ENCODE measurements at regions not wholly inside any gene's neighbourhood (a gene's known extent, or its start where the extent isn't known, plus 50 kb on each side); places are given as distances from the start of the nearest gene placed in this dataset.

- peaks cover 0 to 12% (median 6%) of the 10 kb centered on the region in 4 donors for H3K9me3 ChIP-seq
- H3K36me3 ChIP-seq: no peaks in the 10 kb centered on the region
- no peak for DNase-seq
- intact Hi-C loops (cut with DNase I; ENCODE audit: low total_unique reads): no loop called here
- H3K27me3 ChIP-seq: peaks cover 0 to 7% (median 0%) of the 10 kb centered on the region in 3 donors
- no peaks in the 10 kb centered on the region for H3K4me1 ChIP-seq
- no peak overlapping the region for H3K27ac ChIP-seq
- TF ChIP-seq POLR2AphosphoS5 (IDR thresholded peaks at IDR 0.05) (no peak), EP300 (IDR thresholded peaks at IDR 0.05) (no peak)
- H3K4me3 ChIP-seq: no peak overlapping the region
- WGBS, 5 donors: 59 to 77% (median 69%) methylated on average over 3 of the region's 3 CpGs
Observed at GRCh38 chr1:5562331-5562730, 429.9 kb downstream of the NPHP4 start.

- DNase-seq: no peak
- no peak overlapping the region for H3K27ac ChIP-seq
- H3K4me3 ChIP-seq: no peak overlapping the region
- H3K4me1 ChIP-seq: no peaks in the 10 kb centered on the region
- H3K36me3 ChIP-seq: no peaks in the 10 kb centered on the region
- 64 to 81% (median 78%) methylated on average over 2 of the region's 2 CpGs for WGBS, 5 donors
- no peaks in the 10 kb centered on the region for H3K27me3 ChIP-seq
- TF ChIP-seq POLR2A (IDR thresholded peaks at IDR 0.05) (no peak), EP300 (IDR thresholded peaks at IDR 0.05) (no peak), POLR2AphosphoS5 (IDR thresholded peaks at IDR 0.05) (no peak), CTCF (IDR thresholded peaks at IDR 0.05) (no peak)
- intact Hi-C loops (cut with DNase I; ENCODE audit: low total_unique reads): no loop called here
- H3K9me3 ChIP-seq: peaks cover 0 to 12% (median 6%) of the 10 kb centered on the region in 4 donors
Observed at GRCh38 chr1:5559078-5559477, 433.1 kb downstream of the NPHP4 start.

- H3K27ac ChIP-seq: no peak overlapping the region
- H3K36me3 ChIP-seq: no peaks in the 10 kb centered on the region
- peaks cover 0 to 7% (median 0%) of the 10 kb centered on the region in 3 donors for H3K27me3 ChIP-seq
- no peak for TF ChIP-seq EP300 (IDR thresholded peaks at IDR 0.05)
- no peak for TF ChIP-seq POLR2AphosphoS5 (IDR thresholded peaks at IDR 0.05)
- TF ChIP-seq POLR2A (IDR thresholded peaks at IDR 0.05): no peak
- TF ChIP-seq CTCF (IDR thresholded peaks at IDR 0.05): no peak
- intact Hi-C loops (cut with DNase I; ENCODE audit: low total_unique reads): no loop called here
- no peaks in the 10 kb centered on the region for H3K4me1 ChIP-seq
- H3K9me3 ChIP-seq: peaks cover 0 to 12% (median 6%) of the 10 kb centered on the region in 4 donors
- 77 to 89% (median 83%) methylated on average over 9 of the region's 9 CpGs for WGBS, 5 donors
- no peak overlapping the region for H3K4me3 ChIP-seq
- DNase-seq: no peak
Observed at GRCh38 chr1:5555853-5556252, 436.4 kb downstream of the NPHP4 start.

GRCh38 chr1:5554784-5555183, 437.4 kb downstream of the NPHP4 start:
- no peak overlapping the region for H3K27ac ChIP-seq
- H3K36me3 ChIP-seq: no peaks in the 10 kb centered on the region
- no peaks in the 10 kb centered on the region for H3K4me1 ChIP-seq
- DNase-seq: no peak
- no peak for TF ChIP-seq POLR2AphosphoS5 (IDR thresholded peaks at IDR 0.05)
- no peak for TF ChIP-seq EP300 (IDR thresholded peaks at IDR 0.05)
- no peak for TF ChIP-seq CTCF (IDR thresholded peaks at IDR 0.05)
- TF ChIP-seq POLR2A (IDR thresholded peaks at IDR 0.05): no peak
- no peak overlapping the region for H3K4me3 ChIP-seq
- H3K27me3 ChIP-seq: peaks cover 0 to 7% (median 0%) of the 10 kb centered on the region in 3 donors
- 78 to 87% (median 84%) methylated on average over 5 of the region's 5 CpGs for WGBS, 5 donors
- H3K9me3 ChIP-seq: peaks cover 0 to 12% (median 6%) of the 10 kb centered on the region in 4 donors
- intact Hi-C loops (cut with DNase I; ENCODE audit: low total_unique reads): no loop called here

GRCh38 chr1:5554111-5554510, 438.1 kb downstream of the NPHP4 start:
- Histone ChIP-seq H3K4me3 (no peak overlapping the region), H3K9me3 (peaks cover 0 to 12% (median 6%) of the 10 kb centered on the region in 4 donors), H3K27ac (no peak overlapping the region), H3K27me3 (peaks cover 0 to 7% (median 0%) of the 10 kb centered on the region in 3 donors), H3K36me3 (no peaks in the 10 kb centered on the region), H3K4me1 (no peaks in the 10 kb centered on the region)
- WGBS, 5 donors: 53 to 63% (median 59%) methylated on average over 6 of the region's 6 CpGs
- TF ChIP-seq POLR2A (IDR thresholded peaks at IDR 0.05) (no peak), CTCF (IDR thresholded peaks at IDR 0.05) (no peak)
- DNase-seq: no peak
- intact Hi-C loops (cut with DNase I; ENCODE audit: low total_unique reads): no loop called here
